PC-3 (cell line): ENCODE measurements at regions not wholly inside any gene's neighbourhood (a gene's known extent, or its start where the extent isn't known, plus 50 kb on each side); places are given as distances from the start of the nearest gene placed in this dataset.
"Not testable (repeated sequence)": the region's sequence is repeated elsewhere in the genome, so short reads cannot be mapped to it uniquely, and the experiment has no call there.

Experiments
- ATAC-seq: fragments of 200-7000 bp; cut with Tn5 transposase; 2 replicates; pipeline ENCODE4 v1.9.1; 2020; ENCODE audit warnings: mild to moderate bottlenecking, moderate library complexity
- BruUV-seq: library from RNA; stranded (reverse); fragments of 400-500 nt; replicated peaks from 2 replicates; lab custom pipeline; 2021; lab: Mats Ljungman, UMichigan
- CTCF ChIA-PET: fragments of 300-600 bp; sonication (Branson Sonifier 250); formaldehyde crosslinking; loops from one replicate; lab custom pipeline; 2022; ENCODE audit warnings: antibody characterized with exemption; lab: Charles Lee
- POLR2A ChIA-PET: fragments of 300-600 bp; sonication (Branson Sonifier 250); formaldehyde crosslinking; loops from one replicate; lab custom pipeline; 2022; ENCODE audit warnings: antibody characterized with exemption; ENCODE audit not compliant: unreplicated experiment; lab: Charles Lee
- DNase-seq: peaks from one replicate; pipeline ENCODE4 v3.0.0-alpha.2; 2015
- H2AFZ ChIP-seq: fragments of 300-600 bp; sonication (generic); 2 replicates; pipeline ENCODE4 v1.6.0; 2016; ENCODE audit warnings: antibody characterized with exemption, low read length
- H3F3A ChIP-seq: fragments of 300-600 bp; sonication (generic); one replicate; pipeline ENCODE4 v1.6.0; 2017; ENCODE audit warnings: antibody characterized with exemption, low read length, control low read depth, mild to moderate bottlenecking; ENCODE audit not compliant: unreplicated experiment
- H3K27ac ChIP-seq: fragments of 300-600 bp; sonication (generic); 2 replicates; pipeline ENCODE4 v1.5.1; 2016; ENCODE audit warnings: mild to moderate bottlenecking, low read length
- H3K27me3 ChIP-seq: fragments of 300-600 bp; sonication (generic); 2 replicates; pipeline ENCODE4 v1.6.1; 2016; ENCODE audit warnings: low read length, mixed read lengths
- H3K36me3 ChIP-seq: fragments of 300-600 bp; sonication (generic); 2 replicates; pipeline ENCODE4 v1.6.1; 2016; ENCODE audit warnings: low read depth, mixed run types, low read length, mixed read lengths
- H3K4me1 ChIP-seq: fragments of 300-600 bp; sonication (generic); 2 replicates; pipeline ENCODE4 v1.5.1; 2016; ENCODE audit warnings: low read length; ENCODE audit not compliant: insufficient read depth
- H3K4me2 ChIP-seq: fragments of 300-600 bp; sonication (generic); 2 replicates; pipeline ENCODE4 v1.6.0; 2016; ENCODE audit warnings: low read length
- H3K4me3 ChIP-seq: fragments of 300-600 bp; sonication (generic); 2 replicates; pipeline ENCODE4 v1.5.1; 2016; ENCODE audit warnings: mild to moderate bottlenecking, low read length, mixed read lengths
- H3K79me2 ChIP-seq: fragments of 300-600 bp; sonication (generic); 2 replicates; pipeline ENCODE4 v1.6.1; 2017; ENCODE audit warnings: low read length, mixed read lengths
- H3K9ac ChIP-seq: fragments of 300-600 bp; sonication (generic); 2 replicates; pipeline ENCODE4 v1.6.0; 2016; ENCODE audit warnings: mild to moderate bottlenecking, low read length
- H3K9me2 ChIP-seq: fragments of 300-600 bp; sonication (generic); replicated peaks from 2 replicates; pipeline ENCODE4 v1.6.1; 2016; ENCODE audit warnings: mixed run types, low read length, mixed read lengths
- H3K9me3 ChIP-seq: fragments of 300-600 bp; sonication (generic); 2 replicates; pipeline ENCODE4 v1.6.1; 2016; ENCODE audit warnings: low read length, mixed read lengths
- H4K20me1 ChIP-seq: fragments of 300-600 bp; sonication (generic); 2 replicates; pipeline ENCODE4 v1.6.1; 2016; ENCODE audit warnings: low read length, mixed read lengths
- CTCF ChIP-seq: fragments of 300-600 bp; sonication (generic); conservative IDR thresholded peaks from 2 replicates; pipeline ENCODE4 v1.5.1; 2017; ENCODE audit warnings: antibody characterized with exemption, low read depth, mild to moderate bottlenecking, low read length
- EZH2 ChIP-seq: fragments of 300-600 bp; sonication (generic); IDR thresholded peaks from one replicate; pipeline ENCODE4 v1.6.1; 2017; ENCODE audit warnings: antibody characterized with exemption, mild to moderate bottlenecking, low read length; ENCODE audit not compliant: unreplicated experiment
- EZH2phosphoT487 ChIP-seq: fragments of 300-600 bp; sonication (generic); IDR thresholded peaks from 2 replicates; pipeline ENCODE4 v1.6.1; 2018; ENCODE audit warnings: mild to moderate bottlenecking, antibody characterized with exemption, low read length, borderline replicate concordance
- intact Hi-C: fragments of 100-400 bp; cut with micrococcal nuclease; formaldehyde crosslinking; loops from 2 replicates; pipeline ENCODE4 v1.9.0; 2023

GRCh38 chr19:27419217-27419616 is 1793.7 kb downstream of the UQCRFS1 start:
- intact Hi-C loops, H3K79me2 ChIP-seq, POLR2A ChIA-PET, H3K9ac ChIP-seq, CTCF ChIA-PET, H3K27me3 ChIP-seq, H3K9me3 ChIP-seq, H3K27ac ChIP-seq, H2AFZ ChIP-seq, H3K9me2 ChIP-seq, DNase-seq, H3K4me2 ChIP-seq, BruUV-seq, H4K20me1 ChIP-seq, H3F3A ChIP-seq, H3K4me1 ChIP-seq, H3K4me3 ChIP-seq, H3K36me3 ChIP-seq, ATAC-seq: not testable (repeated sequence)

GRCh38 chr19:27393591-27393990 is 1819.4 kb downstream of the UQCRFS1 start:
- Histone ChIP-seq H3K36me3 (no peaks in the 10 kb centered on the region), H3K9me2 (no peaks in the 10 kb centered on the region), H3K27ac (no peak overlapping the region), H4K20me1 (no peaks in the 10 kb centered on the region), H2AFZ (no peak overlapping the region), H3F3A (no peaks in the 10 kb centered on the region), H3K27me3 (no peaks in the 10 kb centered on the region), H3K4me3 (no peak overlapping the region), H3K4me1 (no peaks in the 10 kb centered on the region), H3K79me2 (no peaks in the 10 kb centered on the region), H3K9ac (no peak overlapping the region), H3K4me2 (no peak overlapping the region), H3K9me3 (peaks cover 6% of the 10 kb centered on the region; the same call in 1 of the 2 replicates)
- ChIA-PET POLR2A (no interaction called here), CTCF (no interaction called here)
- ATAC-seq (no peak), DNase-seq (no peak)
- TF ChIP-seq EZH2 (no peak), CTCF (no peak), EZH2phosphoT487 (no peak)
- no TSS peak for BruUV-seq
- intact Hi-C loops = no loop called here

- no peak for ATAC-seq
- H3K9ac ChIP-seq = no peak overlapping the region
- no peaks in the 10 kb centered on the region for H3K79me2 ChIP-seq
- H3F3A ChIP-seq = no peaks in the 10 kb centered on the region
- peaks cover 19% of the 10 kb centered on the region for H3K9me3 ChIP-seq
- H3K4me3 ChIP-seq = no peak overlapping the region
- H3K4me1 ChIP-seq = no peaks in the 10 kb centered on the region
- no peak overlapping the region for H3K27ac ChIP-seq
- TF ChIP-seq EZH2phosphoT487 (no peak), EZH2 (no peak), CTCF (no peak)
- no TSS peak for BruUV-seq
- no peaks in the 10 kb centered on the region for H3K9me2 ChIP-seq
- intact Hi-C loops = no loop called here
- ChIA-PET POLR2A (no interaction called here), CTCF (no interaction called here)
- no peak overlapping the region for H2AFZ ChIP-seq
- H3K4me2 ChIP-seq = no peak overlapping the region
- no peaks in the 10 kb centered on the region for H3K27me3 ChIP-seq
- H4K20me1 ChIP-seq = no peaks in the 10 kb centered on the region
- no peaks in the 10 kb centered on the region for H3K36me3 ChIP-seq
- no peak for DNase-seq
These were observed 1820.8 kb downstream of the UQCRFS1 start for GRCh38 chr19:27392027-27392632.
